GM18508 (cell line): ENCODE measurements at regions not wholly inside any gene's neighbourhood (a gene's known extent, or its start where the extent isn't known, plus 50 kb on each side); places are given as distances from the start of the nearest gene placed in this dataset.

Experiments
- ATAC-seq: cut with Tn5 transposase; IDR thresholded peaks from one replicate; pipeline ENCODE4 v1.9.1; 2021; ENCODE audit warnings: moderate number of reproducible peaks; ENCODE audit not compliant: insufficient read depth, unreplicated experiment

GRCh38 chr18:64513401-64513800 lies 364.5 kb upstream of the LINC00305 start:
- ATAC-seq: no peak

GRCh38 chr18:64490207-64490606 lies 341.3 kb upstream of the LINC00305 start:
- no peak for ATAC-seq

- ATAC-seq: no peak
These were observed 339.8 kb upstream of the LINC00305 start for GRCh38 chr18:64488698-64489097.

- ATAC-seq: no peak
These were observed 325.9 kb upstream of the LINC00305 start for GRCh38 chr18:64474773-64475172.

GRCh38 chr18:64474255-64474654 lies 325.4 kb upstream of the LINC00305 start:
- ATAC-seq: no peak

- no peak for ATAC-seq
These were observed 300.5 kb upstream of the LINC00305 start for GRCh38 chr18:64449434-64449833.

- ATAC-seq: no peak
These were observed 295.9 kb upstream of the LINC00305 start for GRCh38 chr18:64444819-64445218.

- ATAC-seq: no peak
These were observed 289.3 kb upstream of the LINC00305 start for GRCh38 chr18:64438178-64438577.

GRCh38 chr18:64436111-64436510 lies 287.2 kb upstream of the LINC00305 start:
- no peak for ATAC-seq

GRCh38 chr18:64419156-64419555 lies 270.3 kb upstream of the LINC00305 start:
- ATAC-seq: no peak

- ATAC-seq: no peak
These were observed 268.1 kb upstream of the LINC00305 start for GRCh38 chr18:64416990-64417389.

- ATAC-seq: no peak
These were observed 266.3 kb upstream of the LINC00305 start for GRCh38 chr18:64415218-64415617.

GRCh38 chr18:64410685-64411084 lies 261.8 kb upstream of the LINC00305 start:
- no peak for ATAC-seq

- no peak for ATAC-seq
These were observed 260.6 kb upstream of the LINC00305 start for GRCh38 chr18:64409511-64409910.

- no peak for ATAC-seq
These were observed 258.7 kb upstream of the LINC00305 start for GRCh38 chr18:64407606-64408005.

- no peak for ATAC-seq
These were observed 256.3 kb upstream of the LINC00305 start for GRCh38 chr18:64405161-64405560.

GRCh38 chr18:64403784-64404503 lies 255.1 kb upstream of the LINC00305 start:
- ATAC-seq: no peak

GRCh38 chr18:64402636-64403035 lies 253.7 kb upstream of the LINC00305 start:
- no peak for ATAC-seq

- ATAC-seq: no peak
These were observed 252.6 kb upstream of the LINC00305 start for GRCh38 chr18:64401268-64402060.

GRCh38 chr18:64399566-64399965 lies 250.7 kb upstream of the LINC00305 start:
- ATAC-seq: no peak

- no peak for ATAC-seq
These were observed 249.4 kb upstream of the LINC00305 start for GRCh38 chr18:64398320-64398719.

GRCh38 chr18:64392202-64392601 lies 243.3 kb upstream of the LINC00305 start:
- no peak for ATAC-seq
